ENCODE measurements at regions not wholly inside any gene's neighbourhood (a gene's known extent, or its start where the extent isn't known, plus 50 kb on each side); places are given as distances from the start of the nearest gene placed in this dataset.

DNA sequence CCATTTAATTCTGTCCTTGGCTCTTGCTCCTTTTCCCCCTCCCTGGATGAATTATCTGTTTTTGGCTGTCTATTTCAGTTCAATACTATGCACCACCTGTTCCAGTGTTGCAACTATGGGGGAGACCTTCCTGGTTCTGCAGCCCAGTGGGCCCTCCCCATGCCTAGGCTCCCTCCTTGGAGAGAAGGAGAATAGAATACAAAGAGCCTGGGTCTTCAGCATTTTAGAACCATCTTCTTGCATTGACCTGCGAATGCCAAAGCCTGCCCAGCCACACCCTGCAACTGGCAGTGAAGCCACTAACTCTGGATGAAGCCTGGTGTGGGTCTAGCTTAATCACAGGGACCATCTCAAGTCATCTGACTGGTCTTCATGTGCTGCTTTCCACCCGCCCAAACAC, 207.1 kb downstream of the HERPUD2 start:
- in situ Hi-C loops (cut with MboI) = no loop called here
- ChIA-PET CTCF (interaction anchor here (0.9 to 1.0 kb wide), 2 partner anchors 32 to 136 kb away, joined by 3 read pairs; no protein-coding TSS in a partner anchor), RAD21 (ENCODE audit: unreplicated experiment) (no interaction called here), POLR2A (no interaction called here), SMC1A (ENCODE audit: uncharacterized antibody, unreplicated experiment) (no interaction called here)
- Histone ChIP-seq H3K9me3 (replicated peaks; ENCODE audit: control insufficient read depth, insufficient read depth, low read length) (no peaks in the 10 kb centered on the region), H3K4me3 (no peak overlapping the region), H3K4me1 (ENCODE audit: control insufficient read depth, insufficient read depth, low read length) (no peaks in the 10 kb centered on the region), H3K36me3 (ENCODE audit: control insufficient read depth in 2 of 2, insufficient read depth in 2 of 2, low read length in 1 of 2) (no peaks in the 10 kb centered on the region), H3K79me2 (ENCODE audit: control insufficient read depth, insufficient read depth, low read length) (no peaks in the 10 kb centered on the region), H2AFZ (ENCODE audit: control insufficient read depth, low read depth, low read length) (no peak overlapping the region), H3K27me3 (replicated peaks in 1 of 2; ENCODE audit: control insufficient read depth in 2 of 2, insufficient read depth in 2 of 2, low read length in 1 of 2) (no peaks in the 10 kb centered on the region; a peak in 2 of 4 replicates), H4K20me1 (ENCODE audit: control insufficient read depth, insufficient read depth) (no peaks in the 10 kb centered on the region), H3K27ac (ENCODE audit: control insufficient read depth, insufficient read depth) (no peak overlapping the region), H3K4me2 (ENCODE audit: control insufficient read depth, insufficient read depth) (no peak overlapping the region), H3K9ac (ENCODE audit: control insufficient read depth, insufficient read depth, low read length) (no peak overlapping the region)
- no peak for DNase-seq (ENCODE audit: low read depth, low spot score)
- intact Hi-C loops (cut with micrococcal nuclease; ENCODE audit: unreplicated experiment) = no loop called here
- WGBS (ENCODE audit: insufficient coverage, insufficient replicate concordance, low lambda C conversion rate, missing lambda C conversion rate) = 3% methylated on average over 2 of the region's 2 CpGs
- no peak for ATAC-seq
- BruUV-seq (replicated peaks) = no TSS peak
- TF ChIP-seq NR2C2 (IDR thresholded peaks at IDR 0.05; ENCODE audit: borderline replicate concordance, control insufficient read depth, insufficient read length, low read depth) (no peak), POLR2A (IDR thresholded peaks at IDR 0.05; ENCODE audit: low read depth, low read length) (no peak), MXI1 (IDR thresholded peaks at IDR 0.05; ENCODE audit: low read depth, low read length) (no peak), POLR2AphosphoS5 (IDR thresholded peaks at IDR 0.05; ENCODE audit: low read length) (no peak), EED (IDR thresholded peaks at IDR 0.05; ENCODE audit: low read depth) (no peak), CEBPB (IDR thresholded peaks at IDR 0.05; ENCODE audit: borderline replicate concordance in 1 of 2, low read depth in 2 of 2, low read length in 2 of 2) (no peak), ATF2 (IDR thresholded peaks at IDR 0.05; ENCODE audit: low read length) (no peak), ZNF24 (IDR thresholded peaks at IDR 0.05) (no peak), FOXK2 (IDR thresholded peaks at IDR 0.05) (no peak), RB1 (IDR thresholded peaks at IDR 0.05; ENCODE audit: borderline replicate concordance) (no peak), MTA2 (IDR thresholded peaks at IDR 0.05; ENCODE audit: low read depth) (no peak), ZBED1 (IDR thresholded peaks at IDR 0.05; ENCODE audit: borderline replicate concordance) (no peak), RFX5 (IDR thresholded peaks at IDR 0.05; ENCODE audit: low read depth, low read length) (no peak), POU2F2 (IDR thresholded peaks at IDR 0.05; ENCODE audit: borderline replicate concordance, low read depth, low read length) (no peak), SMARCA5 (IDR thresholded peaks at IDR 0.05) (no peak), SMAD5 (IDR thresholded peaks at IDR 0.05; ENCODE audit: low read depth) (no peak), ASH2L (IDR thresholded peaks at IDR 0.05; ENCODE audit: borderline replicate concordance, low read depth) (no peak), RUNX3 (IDR thresholded peaks at IDR 0.05; ENCODE audit: low read length) (no peak)
- TF ChIP-seq, protein P1, sequence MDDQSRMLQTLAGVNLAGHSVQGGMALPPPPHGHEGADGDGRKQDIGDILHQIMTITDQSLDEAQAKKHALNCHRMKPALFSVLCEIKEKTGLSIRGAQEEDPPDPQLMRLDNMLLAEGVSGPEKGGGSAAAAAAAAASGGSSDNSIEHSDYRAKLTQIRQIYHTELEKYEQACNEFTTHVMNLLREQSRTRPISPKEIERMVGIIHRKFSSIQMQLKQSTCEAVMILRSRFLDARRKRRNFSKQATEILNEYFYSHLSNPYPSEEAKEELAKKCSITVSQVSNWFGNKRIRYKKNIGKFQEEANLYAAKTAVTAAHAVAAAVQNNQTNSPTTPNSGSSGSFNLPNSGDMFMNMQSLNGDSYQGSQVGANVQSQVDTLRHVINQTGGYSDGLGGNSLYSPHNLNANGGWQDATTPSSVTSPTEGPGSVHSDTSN (IDR thresholded peaks at IDR 0.05; ENCODE audit: insufficient replicate concordance, low read depth, low read length) = no peak
- TF ChIP-seq, protein P2, sequence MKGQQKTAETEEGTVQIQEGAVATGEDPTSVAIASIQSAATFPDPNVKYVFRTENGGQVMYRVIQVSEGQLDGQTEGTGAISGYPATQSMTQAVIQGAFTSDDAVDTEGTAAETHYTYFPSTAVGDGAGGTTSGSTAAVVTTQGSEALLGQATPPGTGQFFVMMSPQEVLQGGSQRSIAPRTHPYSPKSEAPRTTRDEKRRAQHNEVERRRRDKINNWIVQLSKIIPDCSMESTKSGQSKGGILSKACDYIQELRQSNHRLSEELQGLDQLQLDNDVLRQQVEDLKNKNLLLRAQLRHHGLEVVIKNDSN (IDR thresholded peaks at IDR 0.05; ENCODE audit: borderline replicate concordance, extremely low read length, insufficient read depth, low read depth, low read length) = no peak
- FAIRE-seq = no peak

All from GM12878 (cell line).